ENCODE measurements at regions not wholly inside any gene's neighbourhood (a gene's known extent, or its start where the extent isn't known, plus 50 kb on each side); places are given as distances from the start of the nearest gene placed in this dataset.

- H3K4me1 Mint-ChIP-seq = peaks cover 44% of the 10 kb centered on the region
Observed at GRCh38 chr2:20521682-20522189, 74.9 kb downstream of the RHOB start.

GRCh38 chr2:20523073-20523798 lies 76.4 kb downstream of the RHOB start:
- no peak overlapping the region for H3K27ac ChIP-seq
- H4K20me1 ChIP-seq (ENCODE audit: low read depth) = no peaks in the 10 kb centered on the region
- H3K4me3 ChIP-seq = no peak overlapping the region
- TF ChIP-seq EZH2 (IDR thresholded peaks at IDR 0.05) = no peak
- TF ChIP-seq, protein P1, sequence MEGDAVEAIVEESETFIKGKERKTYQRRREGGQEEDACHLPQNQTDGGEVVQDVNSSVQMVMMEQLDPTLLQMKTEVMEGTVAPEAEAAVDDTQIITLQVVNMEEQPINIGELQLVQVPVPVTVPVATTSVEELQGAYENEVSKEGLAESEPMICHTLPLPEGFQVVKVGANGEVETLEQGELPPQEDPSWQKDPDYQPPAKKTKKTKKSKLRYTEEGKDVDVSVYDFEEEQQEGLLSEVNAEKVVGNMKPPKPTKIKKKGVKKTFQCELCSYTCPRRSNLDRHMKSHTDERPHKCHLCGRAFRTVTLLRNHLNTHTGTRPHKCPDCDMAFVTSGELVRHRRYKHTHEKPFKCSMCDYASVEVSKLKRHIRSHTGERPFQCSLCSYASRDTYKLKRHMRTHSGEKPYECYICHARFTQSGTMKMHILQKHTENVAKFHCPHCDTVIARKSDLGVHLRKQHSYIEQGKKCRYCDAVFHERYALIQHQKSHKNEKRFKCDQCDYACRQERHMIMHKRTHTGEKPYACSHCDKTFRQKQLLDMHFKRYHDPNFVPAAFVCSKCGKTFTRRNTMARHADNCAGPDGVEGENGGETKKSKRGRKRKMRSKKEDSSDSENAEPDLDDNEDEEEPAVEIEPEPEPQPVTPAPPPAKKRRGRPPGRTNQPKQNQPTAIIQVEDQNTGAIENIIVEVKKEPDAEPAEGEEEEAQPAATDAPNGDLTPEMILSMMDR (IDR thresholded peaks at IDR 0.05) = no peak
- no peak for TF ChIP-seq EZH2phosphoT487 (IDR thresholded peaks at IDR 0.05)
- no peak overlapping the region for H2AFZ ChIP-seq (replicated peaks)
- no peak overlapping the region for H3K4me3 Mint-ChIP-seq
- no peak overlapping the region for H3K9ac ChIP-seq
- H3K27me3 ChIP-seq = no peaks in the 10 kb centered on the region
- peaks cover 16% of the 10 kb centered on the region for H3K4me1 ChIP-seq
- no peak for DNase-seq (ENCODE audit: low spot score)
- H3K36me3 ChIP-seq = no peaks in the 10 kb centered on the region
- H3K4me2 ChIP-seq = no peak overlapping the region
- H3K4me1 Mint-ChIP-seq = peaks cover 46% of the 10 kb centered on the region
- peaks cover 8% of the 10 kb centered on the region for H3F3A ChIP-seq (ENCODE audit: low read depth)
- no peaks in the 10 kb centered on the region for H3K79me2 ChIP-seq (ENCODE audit: low read depth)
- H3K36me3 Mint-ChIP-seq = no peaks in the 10 kb centered on the region
- H3K27ac Mint-ChIP-seq = no peak overlapping the region
- H3K9me3 ChIP-seq (ENCODE audit: low read depth) = no peaks in the 10 kb centered on the region
- no peaks in the 10 kb centered on the region for H3K9me3 Mint-ChIP-seq
- peaks cover 9% of the 10 kb centered on the region for H3K27me3 Mint-ChIP-seq (ENCODE audit: insufficient read depth, low read depth)

More at GRCh38 chr2:20521682-20522189, 74.9 kb downstream of the RHOB start:
- Histone ChIP-seq H3K4me1 (peaks cover 21% of the 10 kb centered on the region), H3F3A (ENCODE audit: low read depth) (peaks cover 8% of the 10 kb centered on the region), H3K27me3 (no peaks in the 10 kb centered on the region), H3K9ac (no peak overlapping the region), H3K27ac (no peak overlapping the region), H4K20me1 (ENCODE audit: low read depth) (no peaks in the 10 kb centered on the region), H3K4me3 (no peak overlapping the region), H2AFZ (replicated peaks) (no peak overlapping the region), H3K36me3 (no peaks in the 10 kb centered on the region), H3K9me3 (ENCODE audit: low read depth) (no peaks in the 10 kb centered on the region), H3K4me2 (no peak overlapping the region), H3K79me2 (ENCODE audit: low read depth) (no peaks in the 10 kb centered on the region)
- Mint-ChIP-seq H3K27ac (no peak overlapping the region), H3K36me3 (no peaks in the 10 kb centered on the region), H3K9me3 (no peaks in the 10 kb centered on the region), H3K4me3 (no peak overlapping the region), H3K27me3 (ENCODE audit: insufficient read depth, low read depth) (peaks cover 6% of the 10 kb centered on the region)
- no peak for DNase-seq (ENCODE audit: low spot score)
- TF ChIP-seq EZH2phosphoT487 (IDR thresholded peaks at IDR 0.05) (no peak), EZH2 (IDR thresholded peaks at IDR 0.05) (no peak)
- TF ChIP-seq, protein P1 (IDR thresholded peaks at IDR 0.05) = no peak

GRCh38 chr2:20523799-20524187 lies 76.9 kb downstream of the RHOB start:
- Histone ChIP-seq H2AFZ (replicated peaks) (no peak overlapping the region), H3K79me2 (ENCODE audit: low read depth) (no peaks in the 10 kb centered on the region), H4K20me1 (ENCODE audit: low read depth) (no peaks in the 10 kb centered on the region), H3F3A (ENCODE audit: low read depth) (peaks cover 8% of the 10 kb centered on the region), H3K4me2 (no peak overlapping the region), H3K9me3 (ENCODE audit: low read depth) (no peaks in the 10 kb centered on the region), H3K4me1 (peaks cover 16% of the 10 kb centered on the region), H3K9ac (no peak overlapping the region), H3K27me3 (no peaks in the 10 kb centered on the region), H3K27ac (no peak overlapping the region), H3K4me3 (no peak overlapping the region), H3K36me3 (no peaks in the 10 kb centered on the region)
- TF ChIP-seq EZH2 (IDR thresholded peaks at IDR 0.05) (no peak), EZH2phosphoT487 (IDR thresholded peaks at IDR 0.05) (no peak)
- TF ChIP-seq, protein P1 (IDR thresholded peaks at IDR 0.05) = no peak
- Mint-ChIP-seq H3K9me3 (no peaks in the 10 kb centered on the region), H3K36me3 (no peaks in the 10 kb centered on the region), H3K27ac (no peak overlapping the region), H3K4me3 (no peak overlapping the region), H3K4me1 (peaks cover 46% of the 10 kb centered on the region), H3K27me3 (ENCODE audit: insufficient read depth, low read depth) (peaks cover 9% of the 10 kb centered on the region)
- no peak for DNase-seq (ENCODE audit: low spot score)

Data from neural progenitor cell (in vitro differentiated cells).